Fibroblast of lung (primary cell): ENCODE measurements at regions not wholly inside any gene's neighbourhood (a gene's known extent, or its start where the extent isn't known, plus 50 kb on each side); places are given as distances from the start of the nearest gene placed in this dataset.
A peak's percentile ranks its signal among the peaks of the same experiment; 100 is the strongest.

Experiments
- DNase-seq, 2 donors: peaks; one replicate each; pipeline versions ENCODE4 v3.0.0 to v3.0.0-alpha.2; 2010; ENCODE audit warnings: low read depth in 2 of 2
- H2AFZ ChIP-seq: 2 replicates; pipeline ENCODE4 v1.5.1; 2012; ENCODE audit warnings: low read length, control low read depth, inconsistent platforms
- H3K27ac ChIP-seq: 2 replicates; pipeline ENCODE4 v1.5.1; 2011; ENCODE audit warnings: low read length, control low read depth; ENCODE audit not compliant: insufficient read depth
- H3K27me3 ChIP-seq: 2 replicates; pipeline ENCODE4 v1.5.1; 2011; ENCODE audit warnings: mild to moderate bottlenecking, low read length; ENCODE audit not compliant: control insufficient read depth, insufficient read depth
- H3K36me3 ChIP-seq: 2 replicates; pipeline ENCODE4 v1.5.1; 2011; ENCODE audit warnings: low read length; ENCODE audit not compliant: control insufficient read depth, insufficient read depth
- H3K4me1 ChIP-seq: 2 replicates; pipeline ENCODE4 v1.5.1; 2011; ENCODE audit warnings: low read length; ENCODE audit not compliant: control insufficient read depth, insufficient read depth; ENCODE audit errors: extremely low read depth
- H3K4me2 ChIP-seq: 2 replicates; pipeline ENCODE4 v1.5.1; 2011; ENCODE audit warnings: low read length, control low read depth; ENCODE audit not compliant: insufficient read depth; ENCODE audit errors: extremely low read depth
- H3K4me3 ChIP-seq, 4 experiments: fragments of 200-600 bp in 1 of 4; sonication (generic) in 1 of 4; replicated peaks in 1 of 4; 2 replicates each; pipeline ENCODE4 v1.5.1; 2011 to 2016; ENCODE audit warnings: low read length in 4 of 4, low read depth in 3 of 4, mild to moderate bottlenecking in 3 of 4, control low read depth in 2 of 4, inconsistent platforms in 1 of 4, mixed read lengths in 1 of 4; ENCODE audit not compliant: insufficient read depth in 1 of 4; ENCODE audit errors: control extremely low read depth in 1 of 4
- H3K79me2 ChIP-seq: 2 replicates; pipeline ENCODE4 v1.5.1; 2012; ENCODE audit warnings: mild to moderate bottlenecking, low read length, inconsistent platforms; ENCODE audit not compliant: control insufficient read depth, insufficient read depth
- H3K9ac ChIP-seq: 2 replicates; pipeline ENCODE4 v1.5.1; 2011; ENCODE audit warnings: mild to moderate bottlenecking, low read length, control low read depth; ENCODE audit not compliant: insufficient read depth
- H3K9me3 ChIP-seq: 2 replicates; pipeline ENCODE4 v1.5.1; 2012; ENCODE audit warnings: low read depth, low read length; ENCODE audit not compliant: control insufficient read depth, insufficient read depth
- H4K20me1 ChIP-seq: 2 replicates; pipeline ENCODE4 v1.5.1; 2011; ENCODE audit warnings: low read length; ENCODE audit not compliant: control insufficient read depth, insufficient read depth; ENCODE audit errors: extremely low read depth
- EZH2 ChIP-seq: IDR thresholded peaks from 2 replicates; pipeline ENCODE4 v1.5.1; 2012; ENCODE audit warnings: low read length, control low read depth, mild to moderate bottlenecking; ENCODE audit errors: missing control alignments
- TF ChIP-seq, protein P1 (sequence below), 2 donors: IDR thresholded peaks in 1 of 2; conservative IDR thresholded peaks in 1 of 2; 1 replicate in 1 of 2; 2 replicates in 1 of 2; pipeline ENCODE4 v1.5.1; 2011 to 2012; ENCODE audit warnings: low read length in 2 of 2, control low read depth in 1 of 2, inconsistent platforms in 1 of 2, low read depth in 1 of 2, mild to moderate bottlenecking in 1 of 2

DNA sequence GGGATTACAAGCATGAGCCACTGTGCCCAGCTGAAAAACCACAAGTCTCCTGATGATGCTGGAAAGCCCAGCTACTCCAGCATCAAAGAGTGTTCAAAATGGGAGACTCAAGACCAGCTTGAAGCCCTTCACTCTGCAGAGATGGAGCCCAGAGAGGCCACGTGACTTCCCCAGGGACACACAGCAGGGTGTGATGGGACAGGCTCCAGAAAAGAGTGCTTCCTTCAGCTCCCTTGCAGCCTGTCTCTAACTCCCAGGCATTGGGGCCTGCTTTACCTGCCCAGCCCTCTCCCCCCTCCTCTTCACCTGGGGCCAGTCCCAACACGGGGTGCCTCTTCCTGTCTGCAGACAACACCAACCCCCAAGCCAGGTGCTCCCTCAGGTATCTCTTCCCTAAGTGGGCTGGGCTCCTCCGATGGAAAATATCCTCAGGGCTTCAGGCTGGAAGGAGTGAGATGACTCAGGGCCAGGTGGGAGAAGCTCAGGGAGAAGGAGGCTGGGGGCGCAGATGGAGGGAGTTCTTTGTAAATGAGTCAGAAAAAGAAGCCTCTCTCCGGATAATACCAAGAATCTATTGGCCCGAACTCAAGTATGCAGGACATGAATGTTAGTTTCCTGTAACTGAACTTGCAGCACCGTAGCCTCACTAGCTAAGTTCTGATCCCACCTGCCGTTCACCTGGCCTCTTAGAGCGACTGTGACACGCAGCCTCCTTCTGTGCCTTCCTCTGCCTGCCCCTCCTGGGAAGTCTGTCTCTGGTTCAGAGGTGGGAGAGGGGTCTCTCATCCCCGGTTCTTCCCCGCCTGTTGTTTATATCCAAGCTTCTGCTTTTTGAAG, 326.6 kb downstream of the MN1 start:
- H2AFZ ChIP-seq: no peak overlapping the region
- no peak overlapping the region for H3K27ac ChIP-seq
- no peaks in the 10 kb centered on the region for H3K9me3 ChIP-seq
- no peaks in the 10 kb centered on the region for H3K27me3 ChIP-seq
- no peaks in the 10 kb centered on the region for H3K36me3 ChIP-seq
- no peaks in the 10 kb centered on the region for H3K79me2 ChIP-seq
- H3K4me2 ChIP-seq: peak overlapping the region; percentile 19
- DNase-seq: peak; percentile 42 to 98
- no peak overlapping the region for H3K9ac ChIP-seq
- no peak overlapping the region for H3K4me3 ChIP-seq
- no peaks in the 10 kb centered on the region for H4K20me1 ChIP-seq
- no peak for TF ChIP-seq EZH2
- TF ChIP-seq, protein P1, sequence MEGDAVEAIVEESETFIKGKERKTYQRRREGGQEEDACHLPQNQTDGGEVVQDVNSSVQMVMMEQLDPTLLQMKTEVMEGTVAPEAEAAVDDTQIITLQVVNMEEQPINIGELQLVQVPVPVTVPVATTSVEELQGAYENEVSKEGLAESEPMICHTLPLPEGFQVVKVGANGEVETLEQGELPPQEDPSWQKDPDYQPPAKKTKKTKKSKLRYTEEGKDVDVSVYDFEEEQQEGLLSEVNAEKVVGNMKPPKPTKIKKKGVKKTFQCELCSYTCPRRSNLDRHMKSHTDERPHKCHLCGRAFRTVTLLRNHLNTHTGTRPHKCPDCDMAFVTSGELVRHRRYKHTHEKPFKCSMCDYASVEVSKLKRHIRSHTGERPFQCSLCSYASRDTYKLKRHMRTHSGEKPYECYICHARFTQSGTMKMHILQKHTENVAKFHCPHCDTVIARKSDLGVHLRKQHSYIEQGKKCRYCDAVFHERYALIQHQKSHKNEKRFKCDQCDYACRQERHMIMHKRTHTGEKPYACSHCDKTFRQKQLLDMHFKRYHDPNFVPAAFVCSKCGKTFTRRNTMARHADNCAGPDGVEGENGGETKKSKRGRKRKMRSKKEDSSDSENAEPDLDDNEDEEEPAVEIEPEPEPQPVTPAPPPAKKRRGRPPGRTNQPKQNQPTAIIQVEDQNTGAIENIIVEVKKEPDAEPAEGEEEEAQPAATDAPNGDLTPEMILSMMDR (conservative IDR thresholded peaks at IDR 0.05 in 1 of 2, IDR thresholded peaks at IDR 0.05 in 1 of 2; ENCODE audit: low read depth in 1 of 2, low read length in 2 of 2): no peak
- peaks cover 22% of the 10 kb centered on the region for H3K4me1 ChIP-seq

DNA sequence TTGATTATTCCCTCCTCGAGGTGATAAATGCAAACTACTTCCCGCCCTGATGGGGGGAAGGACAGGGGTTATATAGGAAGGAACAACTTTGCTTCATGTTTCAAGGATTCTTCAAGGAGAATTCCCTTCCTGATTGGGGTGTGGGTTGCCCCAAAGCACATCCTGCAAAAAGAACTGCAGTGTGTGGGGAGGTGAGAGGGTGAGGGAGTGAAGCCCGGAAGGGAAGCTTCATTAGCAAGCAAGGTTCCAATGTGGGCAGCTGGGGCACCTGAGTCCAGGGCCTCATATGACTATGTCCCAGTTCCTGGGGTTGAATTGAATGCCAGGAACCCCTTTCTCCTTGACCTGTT, 326.0 kb downstream of the MN1 start:
- H3K4me1 ChIP-seq: peaks cover 22% of the 10 kb centered on the region
- H3K36me3 ChIP-seq: no peaks in the 10 kb centered on the region
- no peaks in the 10 kb centered on the region for H3K27me3 ChIP-seq
- TF ChIP-seq, protein P1 (conservative IDR thresholded peaks at IDR 0.05 in 1 of 2, IDR thresholded peaks at IDR 0.05 in 1 of 2; ENCODE audit: low read depth in 1 of 2, low read length in 2 of 2): no peak
- no peak for TF ChIP-seq EZH2
- H3K79me2 ChIP-seq: no peaks in the 10 kb centered on the region
- H3K9me3 ChIP-seq: no peaks in the 10 kb centered on the region
- no peaks in the 10 kb centered on the region for H4K20me1 ChIP-seq
- no peak overlapping the region for H3K4me3 ChIP-seq
- H3K4me2 ChIP-seq: no peak overlapping the region
- H2AFZ ChIP-seq: no peak overlapping the region
- no peak overlapping the region for H3K9ac ChIP-seq
- no peak overlapping the region for H3K27ac ChIP-seq
- no peak for DNase-seq

DNA sequence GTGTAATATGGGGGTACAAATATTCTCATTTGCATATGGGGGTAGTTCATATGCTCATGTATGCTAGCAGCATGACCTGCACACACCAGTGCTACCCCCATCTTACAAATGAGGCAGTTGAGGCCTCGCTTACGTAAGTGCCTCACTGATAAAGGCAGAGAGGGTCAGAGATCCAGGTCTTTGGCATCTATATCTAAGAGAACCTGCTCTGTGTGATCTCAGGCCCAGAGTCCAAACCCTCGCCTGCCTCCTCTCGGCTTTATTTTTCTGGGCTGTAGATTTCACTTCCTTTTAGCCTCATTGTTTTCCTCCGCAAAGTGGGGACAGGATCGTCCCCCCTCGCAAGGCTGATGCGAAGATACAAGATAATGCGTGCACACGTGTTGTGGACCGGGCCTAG, 325.2 kb downstream of the MN1 start:
- no peaks in the 10 kb centered on the region for H3K36me3 ChIP-seq
- no peak overlapping the region for H3K9ac ChIP-seq
- H3K4me2 ChIP-seq: no peak overlapping the region
- peaks cover 22% of the 10 kb centered on the region for H3K4me1 ChIP-seq
- no peak overlapping the region for H3K4me3 ChIP-seq
- H4K20me1 ChIP-seq: no peaks in the 10 kb centered on the region
- TF ChIP-seq EZH2: no peak
- TF ChIP-seq, protein P1 (conservative IDR thresholded peaks at IDR 0.05 in 1 of 2, IDR thresholded peaks at IDR 0.05 in 1 of 2; ENCODE audit: low read depth in 1 of 2, low read length in 2 of 2): no peak
- no peak overlapping the region for H3K27ac ChIP-seq
- no peak for DNase-seq
- no peak overlapping the region for H2AFZ ChIP-seq
- H3K9me3 ChIP-seq: no peaks in the 10 kb centered on the region
- no peaks in the 10 kb centered on the region for H3K27me3 ChIP-seq
- H3K79me2 ChIP-seq: no peaks in the 10 kb centered on the region
